ENCODE measurements at regions not wholly inside any gene's neighbourhood (a gene's known extent, or its start where the extent isn't known, plus 50 kb on each side); places are given as distances from the start of the nearest gene placed in this dataset.

DNA sequence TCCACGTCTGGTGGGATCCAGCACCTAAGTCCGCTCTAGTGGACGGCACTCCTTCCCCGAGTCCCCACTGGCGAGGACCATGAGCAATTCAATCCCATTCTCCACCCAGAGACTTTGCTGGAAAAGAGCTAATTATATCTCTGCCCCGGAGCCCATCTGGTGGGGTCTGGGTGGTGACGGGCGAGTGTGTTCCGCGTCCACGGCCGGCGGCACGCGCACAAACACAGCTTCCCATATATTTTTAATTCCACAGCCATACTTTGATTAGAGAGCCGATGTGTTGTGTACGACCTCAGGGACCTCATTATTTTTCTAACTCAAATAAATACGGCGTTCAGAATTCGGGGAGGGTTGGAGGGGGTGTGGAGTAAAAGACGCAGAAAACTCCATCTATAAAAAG is 64.1 kb upstream of the ADGRE5 start:
- no peak for TF ChIP-seq EZH2 (IDR thresholded peaks at IDR 0.05)
- no peak for TF ChIP-seq POLR2AphosphoS5 (IDR thresholded peaks at IDR 0.05; ENCODE audit: borderline replicate concordance, low read depth, low read length)
- no peak for TF ChIP-seq FOXP2 (optimal IDR thresholded peaks at IDR 0.05; ENCODE audit: control extremely low read depth, extremely low read length, insufficient read depth)

Measured in SK-N-MC (cell line).